Skeletal muscle cell (primary cell): ENCODE measurements at regions not wholly inside any gene's neighbourhood (a gene's known extent, or its start where the extent isn't known, plus 50 kb on each side); places are given as distances from the start of the nearest gene placed in this dataset.
"Not testable (repeated sequence)": the region's sequence is repeated elsewhere in the genome, so short reads cannot be mapped to it uniquely, and the experiment has no call there.

Source experiments
- DNase-seq: peaks from one replicate; pipeline ENCODE4 v3.0.0-alpha.2; 2010; ENCODE audit warnings: low read depth
- H3K4me3 ChIP-seq: 2 replicates; pipeline ENCODE4 v1.5.1; 2011; ENCODE audit warnings: low read depth, mild to moderate bottlenecking, control low read depth, low read length, moderate library complexity

DNA sequence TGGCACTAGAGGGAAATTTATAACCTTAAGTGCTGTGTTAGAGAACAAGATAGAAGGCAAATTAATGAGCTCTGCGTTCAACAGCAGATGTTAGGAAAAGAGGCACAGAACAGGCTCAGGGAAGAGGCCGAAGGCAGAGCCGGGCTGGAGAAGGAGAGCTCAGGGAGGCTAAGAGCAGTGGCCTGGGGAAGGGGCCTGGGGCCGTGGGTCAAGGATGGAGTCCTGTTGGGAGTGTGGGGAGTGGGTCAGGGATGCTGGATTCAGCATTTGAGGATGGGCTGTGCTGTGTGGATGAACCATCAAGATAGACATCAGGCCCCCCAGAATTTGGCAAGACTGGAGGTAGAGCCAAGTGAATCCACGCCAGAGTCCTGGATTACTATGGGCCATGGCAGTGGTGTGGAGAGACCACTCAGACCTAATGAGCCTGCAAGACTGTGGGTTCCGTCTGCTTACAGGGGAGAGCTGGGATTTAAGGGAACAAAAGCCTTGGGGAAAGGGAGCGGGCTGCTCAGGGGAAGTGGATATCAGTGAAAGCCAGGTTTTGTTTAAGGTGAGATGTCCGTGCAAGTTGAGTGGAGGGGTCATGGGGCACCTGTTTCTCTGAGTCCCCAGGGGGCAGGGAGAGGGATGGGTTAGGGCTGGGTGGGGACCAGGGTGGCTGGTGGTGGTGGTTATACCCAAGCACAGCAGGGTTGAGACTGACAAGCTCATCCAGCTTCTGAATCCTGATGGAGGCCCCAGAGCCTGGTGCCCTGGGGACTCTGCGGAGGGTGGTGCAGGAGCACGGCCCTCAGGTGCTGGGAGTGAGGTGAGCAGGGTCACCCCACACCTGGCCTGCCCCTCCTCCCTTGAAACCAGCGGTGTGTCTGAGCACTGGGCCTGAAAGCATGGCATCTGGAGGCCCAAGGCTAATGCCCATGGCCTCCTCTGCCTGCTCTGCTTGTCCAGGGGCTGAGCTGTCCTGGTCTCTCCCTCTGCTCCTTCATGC, 101.7 kb downstream of the BMS1 start:
- no peak for DNase-seq
- H3K4me3 ChIP-seq: no peak overlapping the region

GRCh38 chr10:42885491-42886270, 103.1 kb downstream of the BMS1 start:
- no peak overlapping the region for H3K4me3 ChIP-seq
- DNase-seq: no peak

DNA sequence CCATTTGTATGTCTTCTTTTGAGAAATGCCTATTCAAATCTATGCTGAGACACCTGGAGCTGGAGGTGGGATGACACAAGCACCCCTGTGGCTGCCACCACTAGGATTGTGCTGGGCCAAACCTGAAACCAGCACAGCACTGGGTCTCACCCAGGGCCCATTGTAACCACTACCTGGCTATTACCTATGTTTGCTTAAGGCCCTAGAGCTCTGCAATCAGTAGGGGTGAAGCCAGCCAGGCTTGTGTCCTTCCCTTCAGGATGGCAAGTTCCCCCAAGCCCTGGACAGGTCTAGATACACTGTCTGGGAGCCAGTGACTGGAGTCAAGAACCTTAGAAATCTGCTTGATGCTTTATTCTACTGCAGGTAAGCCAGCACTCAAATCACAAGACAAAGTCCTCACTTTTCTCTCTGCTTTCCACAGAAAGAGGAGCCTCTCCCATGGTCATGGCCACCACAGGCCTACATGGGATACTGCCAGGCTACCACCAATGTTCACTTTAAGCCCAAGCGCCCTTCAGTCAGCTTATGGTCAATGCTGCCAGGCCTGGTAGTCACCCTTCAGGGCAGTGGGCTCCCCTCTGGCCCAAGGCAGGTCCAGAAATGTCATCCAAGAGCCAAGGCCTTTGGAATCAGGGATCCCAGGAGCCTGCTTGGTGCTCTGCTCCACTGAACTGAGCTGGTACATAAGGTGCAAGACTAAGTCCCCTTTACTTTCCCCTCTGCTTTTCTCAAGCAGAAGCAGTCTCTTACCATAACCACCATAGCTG, 105.3 kb downstream of the BMS1 start:
- no peak for DNase-seq
- H3K4me3 ChIP-seq: no peak overlapping the region

DNA sequence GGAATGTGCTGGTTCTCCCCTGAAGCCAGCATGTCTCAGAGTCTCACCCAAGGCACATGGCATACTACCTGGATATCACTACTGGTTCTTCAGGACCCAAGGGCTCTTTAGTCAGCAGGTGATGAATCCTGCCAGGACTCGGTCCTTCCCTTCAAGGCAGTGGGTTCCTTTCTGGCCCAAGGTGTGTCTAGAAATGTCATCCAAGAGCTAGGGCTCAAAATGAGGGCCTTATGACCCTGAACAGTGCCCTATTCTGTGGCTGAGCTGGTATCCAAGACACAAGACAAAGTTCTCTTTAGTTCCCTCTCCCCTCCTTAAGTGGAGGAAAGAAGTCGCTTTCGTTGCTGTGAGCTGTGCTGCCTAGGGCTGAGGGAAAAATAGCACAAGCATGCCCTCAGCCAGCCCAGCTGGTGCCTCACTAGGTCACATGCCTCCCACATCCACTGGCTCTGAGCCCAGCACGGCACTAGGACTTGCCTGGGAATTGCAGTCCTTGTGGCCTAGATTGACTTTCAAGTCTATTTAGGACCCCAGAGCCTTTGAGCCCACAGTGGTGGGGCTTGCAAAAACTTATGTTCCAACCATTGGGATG, 106.0 kb downstream of the BMS1 start:
- H3K4me3 ChIP-seq: no peak overlapping the region
- no peak for DNase-seq

DNA sequence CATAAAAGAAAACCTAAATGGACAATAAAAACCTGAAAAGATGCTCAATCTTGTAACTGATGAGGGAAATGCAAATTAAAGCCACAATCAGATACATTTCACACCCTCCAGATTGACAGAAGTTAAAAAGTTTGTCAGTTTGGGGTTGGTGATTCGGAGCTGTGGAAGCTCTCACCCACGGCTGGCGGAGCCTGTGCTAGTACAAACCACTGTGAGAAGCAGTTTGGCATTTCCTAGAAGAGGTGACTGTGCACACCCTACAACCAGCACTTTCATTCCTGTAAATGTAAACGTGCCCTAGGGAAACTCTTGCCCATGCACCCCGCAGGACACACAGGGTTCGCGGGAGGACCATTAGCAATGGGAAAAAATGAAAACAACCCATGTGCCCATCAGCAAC, 114.1 kb downstream of the BMS1 start:
- DNase-seq: no peak
- no peak overlapping the region for H3K4me3 ChIP-seq

GRCh38 chr10:42898037-42898960, 115.7 kb downstream of the BMS1 start:
- DNase-seq: no peak
- H3K4me3 ChIP-seq: no peak overlapping the region

- no peak overlapping the region for H3K4me3 ChIP-seq
- no peak for DNase-seq
Observed at GRCh38 chr10:42899036-42899435, 116.4 kb downstream of the BMS1 start.

DNA sequence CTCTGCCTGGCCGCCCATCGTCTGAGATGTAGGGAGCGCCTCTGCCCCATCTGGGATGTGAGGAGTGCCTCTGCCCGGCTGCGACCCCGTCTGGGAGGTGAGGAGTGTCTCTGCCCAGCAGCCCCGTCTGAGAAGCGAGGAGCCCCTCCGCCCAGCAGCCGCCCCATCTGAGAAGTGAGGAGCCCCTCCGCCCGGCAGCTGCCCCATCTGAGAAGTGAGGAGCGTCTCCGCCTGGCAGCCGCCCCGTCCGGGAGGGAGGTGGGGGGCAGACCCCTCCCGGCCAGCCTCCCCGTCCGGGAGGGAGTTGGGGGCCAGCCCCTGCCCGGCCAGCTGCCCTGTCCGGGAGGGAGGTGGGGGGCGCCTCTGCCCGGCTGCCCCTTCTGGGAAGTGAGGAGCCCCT, 117.8 kb downstream of the BMS1 start:
- not testable (repeated sequence) for DNase-seq, H3K4me3 ChIP-seq

DNA sequence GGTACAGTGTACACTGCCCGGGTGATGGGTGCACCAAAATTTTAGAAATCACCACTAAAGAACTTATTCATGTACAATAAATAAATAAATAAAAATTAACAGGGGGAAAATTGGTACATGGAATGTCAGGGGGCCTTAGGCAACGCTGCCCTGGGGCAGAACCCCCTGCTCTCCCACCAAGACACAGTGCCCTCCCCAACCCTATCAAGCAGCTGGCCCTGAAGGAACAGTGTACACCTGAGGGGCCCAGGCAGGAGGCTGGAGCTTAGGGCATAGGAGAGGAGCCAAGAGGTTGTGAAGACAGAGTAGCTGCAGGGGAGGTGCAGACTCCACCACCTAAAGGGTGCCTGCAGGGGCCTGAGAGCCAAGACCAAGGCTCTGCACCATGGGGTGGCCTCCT, 128.8 kb downstream of the BMS1 start:
- DNase-seq: no peak
- no peak overlapping the region for H3K4me3 ChIP-seq

- H3K4me3 ChIP-seq: no peak overlapping the region
- DNase-seq: no peak
Observed at GRCh38 chr10:42916974-42917373, 134.4 kb downstream of the BMS1 start.

DNA sequence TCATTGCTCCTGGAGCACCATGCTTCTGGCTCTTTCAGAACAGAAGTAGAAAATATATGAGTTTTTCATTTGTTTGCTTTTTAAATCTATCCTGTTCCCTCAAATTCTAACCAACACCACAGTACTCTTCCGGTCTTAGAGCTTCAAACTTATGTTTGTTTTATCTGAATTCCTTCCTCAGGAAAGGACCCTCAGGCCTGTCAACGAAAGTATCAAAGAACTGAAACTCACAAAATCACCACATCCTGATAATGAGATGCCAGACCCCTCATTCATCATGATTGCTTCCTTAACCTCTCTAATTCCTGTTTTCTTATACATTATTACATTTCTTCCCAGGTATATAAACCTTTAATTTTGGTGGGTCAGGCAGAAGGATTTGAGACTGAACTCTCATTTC, 135.2 kb downstream of the BMS1 start:
- H3K4me3 ChIP-seq: no peak overlapping the region
- DNase-seq: no peak

DNA sequence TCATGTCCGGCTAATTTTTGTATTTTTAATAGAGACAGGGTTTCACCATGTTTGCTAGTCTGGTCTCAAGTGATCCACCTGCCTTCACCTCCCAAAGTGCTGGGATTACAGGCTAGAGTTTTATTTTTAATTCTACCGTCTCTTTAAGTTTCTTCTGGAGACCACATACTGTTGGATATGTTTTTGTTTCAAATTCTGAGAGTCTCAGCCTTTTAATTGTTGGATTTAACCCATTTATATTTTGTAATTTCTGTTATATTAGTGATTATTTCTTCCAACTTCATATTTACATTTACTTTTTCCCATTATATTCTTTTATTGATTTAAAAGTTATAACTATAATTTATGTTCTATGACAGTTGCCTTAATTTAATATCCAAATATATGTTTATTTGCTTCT, 139.4 kb downstream of the BMS1 start:
- DNase-seq: no peak
- H3K4me3 ChIP-seq: no peak overlapping the region

DNA sequence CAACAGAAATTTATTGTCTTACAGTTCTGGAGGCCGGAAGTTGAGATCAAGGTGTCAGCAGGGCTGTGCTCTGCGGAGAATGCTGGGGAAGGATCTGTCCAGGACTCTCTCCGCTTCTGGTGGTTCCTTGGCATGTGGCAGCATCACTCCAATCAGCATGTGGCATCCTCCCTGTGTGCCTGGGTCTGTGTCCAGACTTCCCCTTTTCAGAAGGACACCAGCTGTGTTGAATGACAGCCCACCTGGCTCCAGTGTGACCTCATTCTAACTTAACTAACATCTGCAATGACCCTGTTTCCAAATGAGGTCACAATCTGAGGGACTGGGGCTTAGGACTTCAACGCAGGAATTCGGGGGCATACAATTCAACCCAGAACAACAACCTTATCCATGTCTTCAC, 141.9 kb downstream of the BMS1 start:
- no peak for DNase-seq
- no peak overlapping the region for H3K4me3 ChIP-seq

DNA sequence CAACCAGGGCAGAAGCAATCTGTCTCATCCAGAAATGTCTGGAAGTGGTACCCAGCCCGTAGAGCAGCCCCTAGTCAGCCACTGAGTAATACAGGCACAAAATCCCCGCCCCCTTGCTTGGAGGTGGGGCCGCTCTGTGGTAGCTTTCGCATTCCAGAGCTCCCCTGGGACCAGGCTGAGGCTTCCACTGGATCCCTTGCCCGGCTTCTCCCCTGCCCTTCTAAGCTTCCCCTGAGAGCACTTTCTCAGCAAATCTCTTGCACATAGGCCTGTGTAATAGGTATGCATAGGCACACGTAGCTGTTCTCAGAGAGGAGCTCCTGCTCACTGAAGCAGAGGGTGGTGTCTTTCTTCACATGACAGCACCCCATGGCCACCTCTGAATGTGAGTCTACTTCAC, 144.2 kb downstream of the BMS1 start:
- peak; percentile 1 for DNase-seq
- H3K4me3 ChIP-seq: no peak overlapping the region

- no peak overlapping the region for H3K4me3 ChIP-seq
- no peak for DNase-seq
Observed at GRCh38 chr10:42928064-42928463, 145.5 kb downstream of the BMS1 start.

- DNase-seq: no peak
- H3K4me3 ChIP-seq: no peak overlapping the region
Observed at GRCh38 chr10:42929236-42929635, 146.6 kb downstream of the BMS1 start.

DNA sequence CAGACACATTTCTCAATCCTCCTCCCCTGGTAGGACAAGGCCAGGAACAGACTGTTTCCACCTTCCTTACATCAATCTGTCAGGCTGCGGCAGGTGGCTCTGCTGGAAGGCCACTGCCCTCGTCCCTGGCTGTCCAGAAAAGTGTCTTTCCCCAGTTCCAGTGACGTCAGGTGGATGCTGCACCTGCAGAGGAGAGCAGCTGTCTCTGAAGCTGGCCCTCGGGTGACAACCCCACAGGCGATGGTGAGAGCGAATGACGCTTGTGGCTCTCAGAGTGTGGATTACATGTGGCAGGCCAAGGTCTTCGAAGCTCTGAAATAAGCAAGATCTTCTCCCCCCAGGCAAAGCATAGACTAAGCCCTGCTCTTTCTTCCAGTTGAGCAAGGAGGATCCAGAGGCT, 146.9 kb upstream of the RET start:
- no peak overlapping the region for H3K4me3 ChIP-seq
- no peak for DNase-seq

- H3K4me3 ChIP-seq: no peak overlapping the region
- no peak for DNase-seq
Observed at GRCh38 chr10:42930516-42931192, 146.2 kb upstream of the RET start.
